VCaP (cell line): ENCODE measurements at regions not wholly inside any gene's neighbourhood (a gene's known extent, or its start where the extent isn't known, plus 50 kb on each side); places are given as distances from the start of the nearest gene placed in this dataset.

Experiments
- H3K27ac ChIP-seq: fragments of 450-650 bp; 2 replicates; pipeline ENCODE4 v1.5.1; 2017
- TF ChIP-seq, protein P1 (sequence below): fragments of 450-650 bp; conservative IDR thresholded peaks from 2 replicates; pipeline ENCODE4 v1.5.1; 2017; ENCODE audit warnings: mild to moderate bottlenecking, moderate library complexity

DNA sequence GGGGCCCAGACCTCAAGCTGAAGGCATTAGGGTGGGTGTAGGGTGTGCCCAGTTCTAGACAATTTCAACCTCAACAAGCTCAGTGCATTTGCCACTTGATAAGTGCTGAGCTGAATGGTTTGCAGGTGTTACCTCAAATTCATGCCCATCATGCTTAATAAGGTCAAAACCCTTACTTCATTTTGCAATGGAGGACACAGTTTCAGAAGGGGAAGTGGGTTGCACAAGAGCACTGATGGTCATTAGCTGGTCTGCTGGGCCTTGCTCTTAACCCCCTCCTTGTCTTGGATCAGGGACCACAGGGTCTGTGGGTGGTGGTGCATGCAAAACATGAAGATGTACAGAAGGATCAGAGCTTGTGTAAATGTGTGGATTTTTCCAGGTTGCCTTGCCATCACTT, 71.0 kb upstream of the SIRPA start:
- H3K27ac ChIP-seq: no peak overlapping the region
- TF ChIP-seq, protein P1, sequence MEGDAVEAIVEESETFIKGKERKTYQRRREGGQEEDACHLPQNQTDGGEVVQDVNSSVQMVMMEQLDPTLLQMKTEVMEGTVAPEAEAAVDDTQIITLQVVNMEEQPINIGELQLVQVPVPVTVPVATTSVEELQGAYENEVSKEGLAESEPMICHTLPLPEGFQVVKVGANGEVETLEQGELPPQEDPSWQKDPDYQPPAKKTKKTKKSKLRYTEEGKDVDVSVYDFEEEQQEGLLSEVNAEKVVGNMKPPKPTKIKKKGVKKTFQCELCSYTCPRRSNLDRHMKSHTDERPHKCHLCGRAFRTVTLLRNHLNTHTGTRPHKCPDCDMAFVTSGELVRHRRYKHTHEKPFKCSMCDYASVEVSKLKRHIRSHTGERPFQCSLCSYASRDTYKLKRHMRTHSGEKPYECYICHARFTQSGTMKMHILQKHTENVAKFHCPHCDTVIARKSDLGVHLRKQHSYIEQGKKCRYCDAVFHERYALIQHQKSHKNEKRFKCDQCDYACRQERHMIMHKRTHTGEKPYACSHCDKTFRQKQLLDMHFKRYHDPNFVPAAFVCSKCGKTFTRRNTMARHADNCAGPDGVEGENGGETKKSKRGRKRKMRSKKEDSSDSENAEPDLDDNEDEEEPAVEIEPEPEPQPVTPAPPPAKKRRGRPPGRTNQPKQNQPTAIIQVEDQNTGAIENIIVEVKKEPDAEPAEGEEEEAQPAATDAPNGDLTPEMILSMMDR: no peak

DNA sequence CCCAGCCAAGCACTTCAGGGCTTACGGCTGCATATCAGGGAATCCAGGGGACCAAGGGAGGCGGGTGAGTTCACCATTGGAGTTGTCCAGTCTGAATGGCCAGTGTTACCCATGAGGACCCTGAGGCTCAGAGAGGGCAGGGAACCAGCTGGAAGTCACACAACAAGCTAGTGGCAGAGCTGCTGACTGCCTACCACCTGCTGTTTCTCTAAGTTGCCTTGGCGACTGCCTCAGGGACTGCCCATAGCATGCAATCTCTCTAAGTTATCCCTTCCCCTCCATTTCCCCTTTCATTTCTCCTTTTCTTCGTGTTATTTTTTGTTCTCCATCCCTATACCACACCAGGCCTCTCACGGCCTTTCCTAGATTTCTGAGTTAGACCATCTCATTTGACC, 71.8 kb upstream of the SIRPA start:
- TF ChIP-seq, protein P1: no peak
- no peak overlapping the region for H3K27ac ChIP-seq

DNA sequence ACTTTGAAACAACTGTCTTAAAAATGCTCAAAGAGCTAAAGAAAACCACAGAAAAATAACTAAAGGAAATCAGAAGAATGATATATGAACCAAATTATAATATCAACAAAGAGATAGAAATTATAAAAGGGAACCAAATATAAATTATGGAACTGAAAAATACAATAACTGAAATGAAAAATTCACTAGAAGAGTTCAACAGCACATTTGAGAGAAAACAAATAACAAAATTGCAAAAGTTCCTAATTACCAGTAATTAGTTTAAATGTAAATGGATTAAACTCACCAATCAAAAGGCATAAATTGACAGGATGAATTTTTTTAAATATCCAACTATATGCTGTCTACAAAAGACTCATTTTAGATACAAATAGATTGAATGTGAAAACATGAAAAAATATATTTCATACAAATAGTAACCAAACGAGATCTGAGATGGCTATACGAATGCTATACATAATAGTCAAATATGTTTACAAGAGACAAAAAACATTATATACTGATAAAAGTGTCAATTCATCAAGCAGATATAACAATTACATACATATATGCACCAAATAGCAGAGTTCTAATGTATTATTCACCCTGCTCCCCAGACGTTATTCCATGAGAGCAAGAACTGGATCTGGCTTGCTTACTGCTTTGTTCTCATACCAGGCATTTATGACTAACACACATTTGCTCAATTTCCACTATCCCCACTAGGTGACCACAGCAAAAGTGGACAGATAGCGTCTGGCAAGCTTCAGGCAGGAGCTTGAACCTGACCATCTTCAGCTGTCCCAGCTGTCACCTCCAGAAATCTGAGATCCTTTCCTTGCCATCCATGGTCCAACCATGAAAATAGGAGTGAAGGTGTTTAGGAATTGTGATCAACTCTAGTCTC, 72.4 kb upstream of the SIRPA start:
- TF ChIP-seq, protein P1: no peak
- H3K27ac ChIP-seq: no peak overlapping the region

- no peak overlapping the region for H3K27ac ChIP-seq
- TF ChIP-seq, protein P1: no peak
Observed at GRCh38 chr20:1820138-1821079, 74.8 kb upstream of the SIRPA start.

DNA sequence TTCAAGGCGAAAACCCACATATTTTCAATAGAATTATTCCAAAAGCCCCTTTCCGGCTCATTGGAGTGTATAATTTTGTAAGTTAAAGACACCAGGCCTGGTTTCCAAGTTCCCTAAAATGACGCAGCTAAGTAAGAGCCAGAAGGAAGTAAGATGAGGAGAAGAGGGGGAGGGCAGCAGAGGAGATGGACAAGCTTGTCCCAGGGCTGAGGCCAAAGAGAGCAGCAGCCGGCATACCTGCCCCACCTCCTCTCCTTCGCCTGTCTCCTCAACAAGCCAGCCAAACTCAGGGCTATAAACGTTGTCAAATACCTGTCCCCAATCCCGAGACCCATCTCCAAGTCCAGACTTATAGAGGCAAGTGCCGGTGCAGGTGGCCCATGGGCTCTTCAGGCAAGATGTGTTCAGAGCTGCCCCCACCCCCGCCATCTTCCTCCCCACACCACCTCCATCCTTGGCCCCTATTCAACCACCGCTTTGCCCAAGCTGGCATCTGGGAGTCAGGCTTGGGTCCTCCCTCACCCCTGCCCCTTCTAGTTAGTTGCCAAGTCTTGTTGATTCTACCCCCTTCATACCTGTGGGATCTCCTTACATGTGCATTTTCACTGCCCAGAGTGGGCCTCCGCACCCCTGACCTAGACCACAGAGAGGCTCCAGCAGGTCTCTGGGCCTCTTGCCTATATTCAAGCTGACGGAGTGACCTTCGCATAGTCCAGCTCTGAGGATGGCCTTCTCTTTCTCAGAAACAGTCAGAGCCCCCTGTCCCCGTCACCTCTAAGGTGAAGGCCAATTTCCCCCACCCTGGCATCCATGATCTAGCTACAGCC, 75.7 kb upstream of the SIRPA start:
- TF ChIP-seq, protein P1: no peak
- H3K27ac ChIP-seq: no peak overlapping the region

DNA sequence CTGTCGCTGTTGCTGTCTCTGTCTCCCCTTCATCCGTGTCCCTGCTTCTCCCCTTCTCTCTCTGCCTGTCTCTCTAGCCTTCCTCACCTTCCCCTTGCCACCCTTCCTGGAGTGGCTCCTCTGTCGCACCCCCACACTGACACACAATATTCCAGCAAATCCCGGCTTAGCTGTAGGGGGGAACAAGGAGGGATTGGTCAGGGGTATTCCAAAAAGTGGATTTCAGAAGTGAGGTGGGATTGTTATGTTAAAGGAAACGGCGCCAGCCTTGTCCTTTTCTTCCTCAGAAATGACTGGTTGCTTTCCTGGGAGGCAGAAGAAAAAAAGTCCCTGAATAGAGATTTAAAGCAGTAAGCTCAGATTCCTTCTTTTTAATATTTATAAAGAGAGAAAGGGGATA, 76.3 kb upstream of the SIRPA start:
- TF ChIP-seq, protein P1: no peak
- H3K27ac ChIP-seq: no peak overlapping the region
